ENCODE measurements at regions not wholly inside any gene's neighbourhood (a gene's known extent, or its start where the extent isn't known, plus 50 kb on each side); places are given as distances from the start of the nearest gene placed in this dataset.

DNA sequence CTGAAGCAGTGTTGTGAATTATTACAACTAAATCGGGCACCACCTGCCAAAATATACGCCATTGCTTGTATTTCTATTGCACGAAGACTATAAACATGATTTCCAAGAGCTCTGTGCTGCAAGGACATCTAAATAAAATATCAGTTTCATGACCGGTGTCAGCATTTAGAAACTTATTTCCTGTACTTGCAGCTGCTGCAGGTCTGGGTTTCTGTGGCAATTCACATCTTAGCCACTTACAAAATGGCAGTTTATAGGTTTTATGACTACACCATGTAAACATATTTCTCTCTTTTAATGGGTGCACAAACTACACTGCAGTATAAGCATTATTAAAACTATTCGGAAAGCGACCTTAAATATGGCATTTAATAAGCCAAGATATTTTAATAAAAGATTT, 359.4 kb downstream of the VPS13C start:
- intact Hi-C loops (cut with DNase I), result no loop called here
- H3K4me1 ChIP-seq, result no peaks in the 10 kb centered on the region
- no peak overlapping the region for H3K27ac ChIP-seq
- no peak overlapping the region for H3K4me3 ChIP-seq
- TF ChIP-seq, protein P1, sequence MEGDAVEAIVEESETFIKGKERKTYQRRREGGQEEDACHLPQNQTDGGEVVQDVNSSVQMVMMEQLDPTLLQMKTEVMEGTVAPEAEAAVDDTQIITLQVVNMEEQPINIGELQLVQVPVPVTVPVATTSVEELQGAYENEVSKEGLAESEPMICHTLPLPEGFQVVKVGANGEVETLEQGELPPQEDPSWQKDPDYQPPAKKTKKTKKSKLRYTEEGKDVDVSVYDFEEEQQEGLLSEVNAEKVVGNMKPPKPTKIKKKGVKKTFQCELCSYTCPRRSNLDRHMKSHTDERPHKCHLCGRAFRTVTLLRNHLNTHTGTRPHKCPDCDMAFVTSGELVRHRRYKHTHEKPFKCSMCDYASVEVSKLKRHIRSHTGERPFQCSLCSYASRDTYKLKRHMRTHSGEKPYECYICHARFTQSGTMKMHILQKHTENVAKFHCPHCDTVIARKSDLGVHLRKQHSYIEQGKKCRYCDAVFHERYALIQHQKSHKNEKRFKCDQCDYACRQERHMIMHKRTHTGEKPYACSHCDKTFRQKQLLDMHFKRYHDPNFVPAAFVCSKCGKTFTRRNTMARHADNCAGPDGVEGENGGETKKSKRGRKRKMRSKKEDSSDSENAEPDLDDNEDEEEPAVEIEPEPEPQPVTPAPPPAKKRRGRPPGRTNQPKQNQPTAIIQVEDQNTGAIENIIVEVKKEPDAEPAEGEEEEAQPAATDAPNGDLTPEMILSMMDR (IDR thresholded peaks at IDR 0.05), result no peak
- H3K9me3 ChIP-seq, result no peaks in the 10 kb centered on the region
- DNase-seq (no peak), ATAC-seq (no peak)
- peaks cover 0 to 7% of the 10 kb centered on the region in 2 donors for H3K27me3 ChIP-seq
- H3K36me3 ChIP-seq, result no peaks in the 10 kb centered on the region

DNA sequence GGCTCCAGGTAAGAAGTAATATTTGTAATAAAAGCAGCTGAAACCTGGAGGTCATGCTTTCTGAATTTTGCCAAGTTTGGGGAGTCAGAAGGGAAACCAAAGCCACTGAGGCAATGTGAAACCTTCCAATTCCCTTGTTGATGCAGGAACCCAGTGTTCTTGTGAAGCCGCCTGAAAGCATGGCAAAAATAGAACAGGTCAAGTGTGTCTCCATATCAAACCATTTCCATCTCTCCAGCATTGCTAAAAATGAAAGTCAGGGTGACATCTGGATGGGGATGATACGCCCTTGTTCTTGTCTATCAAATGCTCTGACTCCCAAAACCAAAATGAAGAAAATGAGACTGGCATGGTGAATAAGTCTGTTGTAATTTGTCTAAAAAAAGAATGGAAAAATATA, 362.5 kb downstream of the VPS13C start:
- Histone ChIP-seq H3K9me3 (no peaks in the 10 kb centered on the region), H3K4me1 (no peaks in the 10 kb centered on the region), H3K27me3 (peaks cover 0 to 7% of the 10 kb centered on the region in 2 donors), H3K36me3 (no peaks in the 10 kb centered on the region), H3K27ac (no peak overlapping the region), H3K4me3 (no peak overlapping the region)
- intact Hi-C loops (cut with DNase I), result no loop called here
- TF ChIP-seq, protein P1 (IDR thresholded peaks at IDR 0.05), result no peak
- ATAC-seq (no peak), DNase-seq (no peak)

DNA sequence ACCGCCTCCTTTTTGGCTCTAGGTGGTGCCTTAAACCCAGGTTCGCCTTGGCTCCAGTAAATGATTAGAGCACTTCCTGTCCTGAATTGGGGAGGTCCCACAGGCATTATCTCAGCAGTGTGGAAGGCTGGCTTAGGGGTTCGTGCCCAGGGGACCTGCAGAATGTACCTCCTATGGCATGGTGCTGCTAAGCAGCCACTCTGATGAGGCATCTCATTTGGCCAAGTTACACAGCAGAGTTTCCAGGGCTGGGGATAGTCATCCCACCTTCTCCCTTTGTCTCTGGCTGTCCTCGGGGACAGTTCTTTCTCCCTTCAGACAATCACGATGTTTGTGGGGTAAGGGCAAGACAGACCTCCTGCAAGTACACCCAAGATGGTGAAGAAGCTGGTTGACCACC, 371.2 kb downstream of the VPS13C start:
- no peaks in the 10 kb centered on the region for H3K27me3 ChIP-seq
- H3K4me3 ChIP-seq, result no peak overlapping the region
- intact Hi-C loops (cut with DNase I), result no loop called here
- H3K9me3 ChIP-seq, result no peaks in the 10 kb centered on the region
- H3K36me3 ChIP-seq, result no peaks in the 10 kb centered on the region
- H3K27ac ChIP-seq, result no peak overlapping the region
- H3K4me1 ChIP-seq, result no peaks in the 10 kb centered on the region
- no peak for ATAC-seq
- DNase-seq, result no peak
- TF ChIP-seq, protein P1 (IDR thresholded peaks at IDR 0.05), result no peak

DNA sequence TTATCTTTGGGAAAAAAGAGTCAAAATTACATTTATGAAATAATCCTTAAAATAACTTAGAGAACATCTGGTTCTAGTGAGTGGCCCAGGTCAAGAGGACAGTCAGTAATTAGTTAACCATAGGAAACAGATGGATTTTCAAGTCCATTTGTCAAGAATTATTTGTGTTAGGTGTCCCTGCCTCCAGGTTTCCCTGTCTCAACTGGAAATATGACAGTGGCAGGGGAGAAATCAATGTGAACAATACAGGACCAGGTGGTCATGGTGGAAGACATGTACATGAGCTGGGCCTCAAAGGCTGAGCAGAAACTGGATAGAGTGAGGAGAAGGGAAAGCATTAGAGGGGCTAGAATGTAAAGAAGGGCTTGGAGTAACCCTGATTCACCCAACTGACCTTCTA, 372.6 kb downstream of the VPS13C start:
- Histone ChIP-seq H3K4me1 (no peaks in the 10 kb centered on the region), H3K4me3 (no peak overlapping the region), H3K27me3 (no peaks in the 10 kb centered on the region), H3K36me3 (no peaks in the 10 kb centered on the region), H3K9me3 (no peaks in the 10 kb centered on the region), H3K27ac (no peak overlapping the region)
- no peak for ATAC-seq
- TF ChIP-seq, protein P1 (IDR thresholded peaks at IDR 0.05), result no peak
- intact Hi-C loops (cut with DNase I), result no loop called here
- no peak for DNase-seq

DNA sequence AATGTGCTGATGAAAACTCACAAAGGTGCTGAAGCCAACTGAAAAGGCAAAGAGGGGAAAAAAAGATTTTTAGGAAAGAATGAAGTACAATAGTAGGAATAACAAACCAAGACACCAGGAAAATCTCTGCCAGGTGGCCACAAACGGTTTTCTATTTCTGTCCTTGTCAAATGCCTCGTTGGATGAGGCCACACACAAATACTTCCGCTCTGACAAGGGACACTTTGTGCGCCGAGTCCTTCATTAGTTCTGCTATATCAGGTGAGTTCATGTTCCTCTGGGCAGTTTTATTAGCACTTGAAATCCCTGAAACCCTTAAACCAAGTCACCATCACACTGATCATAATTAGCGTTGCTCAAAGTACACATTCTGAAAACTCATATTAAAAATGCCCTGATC, 373.1 kb downstream of the VPS13C start:
- H3K9me3 ChIP-seq, result no peaks in the 10 kb centered on the region
- no peak overlapping the region for H3K4me3 ChIP-seq
- no peak for ATAC-seq
- intact Hi-C loops (cut with DNase I), result no loop called here
- H3K27me3 ChIP-seq, result no peaks in the 10 kb centered on the region
- DNase-seq, result no peak
- H3K27ac ChIP-seq, result no peak overlapping the region
- H3K4me1 ChIP-seq, result no peaks in the 10 kb centered on the region
- TF ChIP-seq, protein P1 (IDR thresholded peaks at IDR 0.05), result no peak
- H3K36me3 ChIP-seq, result no peaks in the 10 kb centered on the region

All from left lung (tissue), 4 donors.